ENCODE measurements at regions not wholly inside any gene's neighbourhood (a gene's known extent, or its start where the extent isn't known, plus 50 kb on each side); places are given as distances from the start of the nearest gene placed in this dataset.

DNA sequence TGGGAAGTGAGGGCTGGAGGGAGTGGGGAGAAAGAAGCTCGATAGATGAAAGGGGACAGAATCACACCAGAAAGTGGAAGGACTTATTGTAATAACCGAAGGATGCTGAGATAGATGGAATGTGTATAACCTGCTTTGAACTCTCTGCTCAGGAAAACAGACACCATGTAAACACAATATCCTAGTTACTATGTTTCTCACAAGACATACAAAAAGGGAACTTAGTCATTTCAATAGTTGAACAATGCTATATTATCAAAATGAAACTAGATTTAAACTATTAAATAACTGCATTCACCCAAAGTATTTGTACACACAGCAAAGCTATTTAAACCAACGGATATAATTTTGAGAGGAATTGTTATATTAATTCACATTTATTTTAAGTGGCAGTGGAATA is 108.3 kb upstream of the GADL1 start:
- TF ChIP-seq, protein P1, sequence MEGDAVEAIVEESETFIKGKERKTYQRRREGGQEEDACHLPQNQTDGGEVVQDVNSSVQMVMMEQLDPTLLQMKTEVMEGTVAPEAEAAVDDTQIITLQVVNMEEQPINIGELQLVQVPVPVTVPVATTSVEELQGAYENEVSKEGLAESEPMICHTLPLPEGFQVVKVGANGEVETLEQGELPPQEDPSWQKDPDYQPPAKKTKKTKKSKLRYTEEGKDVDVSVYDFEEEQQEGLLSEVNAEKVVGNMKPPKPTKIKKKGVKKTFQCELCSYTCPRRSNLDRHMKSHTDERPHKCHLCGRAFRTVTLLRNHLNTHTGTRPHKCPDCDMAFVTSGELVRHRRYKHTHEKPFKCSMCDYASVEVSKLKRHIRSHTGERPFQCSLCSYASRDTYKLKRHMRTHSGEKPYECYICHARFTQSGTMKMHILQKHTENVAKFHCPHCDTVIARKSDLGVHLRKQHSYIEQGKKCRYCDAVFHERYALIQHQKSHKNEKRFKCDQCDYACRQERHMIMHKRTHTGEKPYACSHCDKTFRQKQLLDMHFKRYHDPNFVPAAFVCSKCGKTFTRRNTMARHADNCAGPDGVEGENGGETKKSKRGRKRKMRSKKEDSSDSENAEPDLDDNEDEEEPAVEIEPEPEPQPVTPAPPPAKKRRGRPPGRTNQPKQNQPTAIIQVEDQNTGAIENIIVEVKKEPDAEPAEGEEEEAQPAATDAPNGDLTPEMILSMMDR (IDR thresholded peaks at IDR 0.05): no peak
- TF ChIP-seq POLR2A (IDR thresholded peaks at IDR 0.05): no peak

All from body of pancreas (tissue), 4 donors.